Caki2 (cell line): ENCODE measurements at regions not wholly inside any gene's neighbourhood (a gene's known extent, or its start where the extent isn't known, plus 50 kb on each side); places are given as distances from the start of the nearest gene placed in this dataset.
"Not testable (repeated sequence)": the region's sequence is repeated elsewhere in the genome, so short reads cannot be mapped to it uniquely, and the experiment has no call there.

Experiments
- DNase-seq: peaks from one replicate; pipeline ENCODE4 v3.0.0-alpha.2; 2015; ENCODE audit warnings: low read depth
- in situ Hi-C: cut with HindIII; loops from 2 replicates; pipeline ENCODE4 v1.10.0; 2016; ENCODE audit warnings: low sequenced_read_pairs, low pct_unique_long_range_greater_than_20kb, mixed read lengths

- in situ Hi-C loops: no loop called here
- no peak for DNase-seq
Measured at GRCh38 chr4:137980641-137981040, 261.5 kb downstream of the SLC7A11 start.

- no peak for DNase-seq
- in situ Hi-C loops: no loop called here
Measured at GRCh38 chr4:137979938-137980337, 262.2 kb downstream of the SLC7A11 start.

- no peak for DNase-seq
- in situ Hi-C loops: no loop called here
Measured at GRCh38 chr4:137968956-137969678, 273.0 kb downstream of the SLC7A11 start.

GRCh38 chr4:137967480-137968190, 274.5 kb downstream of the SLC7A11 start:
- DNase-seq: no peak
- in situ Hi-C loops: no loop called here

GRCh38 chr4:137966504-137966903, 275.6 kb downstream of the SLC7A11 start:
- DNase-seq: no peak

GRCh38 chr4:137961051-137961438, 281.1 kb downstream of the SLC7A11 start:
- DNase-seq: no peak

More at GRCh38 chr4:137966504-137966903, 275.6 kb downstream of the SLC7A11 start:
- in situ Hi-C loops: no loop called here

GRCh38 chr4:137960371-137961050, 281.6 kb downstream of the SLC7A11 start:
- in situ Hi-C loops: no loop called here
- DNase-seq: no peak

More at GRCh38 chr4:137961051-137961438, 281.1 kb downstream of the SLC7A11 start:
- in situ Hi-C loops: no loop called here

GRCh38 chr4:137957806-137958205, 284.3 kb downstream of the SLC7A11 start:
- in situ Hi-C loops: no loop called here

GRCh38 chr4:137956256-137956655, 285.9 kb downstream of the SLC7A11 start:
- no peak for DNase-seq
- in situ Hi-C loops: no loop called here

More at GRCh38 chr4:137957806-137958205, 284.3 kb downstream of the SLC7A11 start:
- DNase-seq: no peak

GRCh38 chr4:137955595-137955994, 286.6 kb downstream of the SLC7A11 start:
- in situ Hi-C loops: no loop called here

GRCh38 chr4:137952116-137952515, 290.0 kb downstream of the SLC7A11 start:
- DNase-seq: no peak
- in situ Hi-C loops: no loop called here

More at GRCh38 chr4:137955595-137955994, 286.6 kb downstream of the SLC7A11 start:
- DNase-seq: no peak

GRCh38 chr4:137950286-137950685, 291.9 kb downstream of the SLC7A11 start:
- DNase-seq: no peak
- in situ Hi-C loops: no loop called here

- in situ Hi-C loops: no loop called here
Measured at GRCh38 chr4:137949746-137950145, 292.4 kb downstream of the SLC7A11 start.

GRCh38 chr4:137946453-137947174, 295.5 kb downstream of the SLC7A11 start:
- in situ Hi-C loops: no loop called here
- DNase-seq: no peak

More at GRCh38 chr4:137949746-137950145, 292.4 kb downstream of the SLC7A11 start:
- no peak for DNase-seq

GRCh38 chr4:137942815-137943214, 299.3 kb downstream of the SLC7A11 start:
- in situ Hi-C loops, DNase-seq: not testable (repeated sequence)

GRCh38 chr4:137942015-137942515, 300.1 kb downstream of the SLC7A11 start:
- in situ Hi-C loops: not testable (repeated sequence)

GRCh38 chr4:137934911-137935310, 307.2 kb downstream of the SLC7A11 start:
- no peak for DNase-seq
- in situ Hi-C loops: no loop called here

More at GRCh38 chr4:137942015-137942515, 300.1 kb downstream of the SLC7A11 start:
- DNase-seq: not testable (repeated sequence)

- in situ Hi-C loops: no loop called here
- DNase-seq: no peak
Measured at GRCh38 chr4:137934046-137934445, 308.1 kb downstream of the SLC7A11 start.
